K562 (cell line): ENCODE measurements at regions not wholly inside any gene's neighbourhood (a gene's known extent, or its start where the extent isn't known, plus 50 kb on each side); places are given as distances from the start of the nearest gene placed in this dataset.

ENCODE experiments used
- ATAC-seq: fragments of 200-7000 bp; cut with Tn5 transposase; 3 replicates; pipeline ENCODE4 v1.9.1; 2020; ENCODE audit warnings: moderate library complexity
- BruUV-seq: library from RNA; stranded (reverse); fragments of 400-500 nt; replicated peaks from 2 replicates; lab custom pipeline; 2021; lab: Mats Ljungman, UMichigan
- CTCF ChIA-PET: fragments of 300-600 bp; formaldehyde crosslinking; extraction: SDS; loops from one replicate; lab custom pipeline; 2021; ENCODE audit warnings: low intra/inter-chr PET ratio; lab: Yijun Ruan, JAX
- POLR2A ChIA-PET: fragments of 300-600, 350-650 bp; sonication (Branson Sonifier 250); formaldehyde crosslinking; extraction: SDS; loops from one replicate; lab custom pipeline; 2021; ENCODE audit warnings: antibody characterized with exemption, inconsistent platforms; lab: Yijun Ruan, JAX
- DNase-seq, 4 experiments: peaks; one replicate each; pipeline versions ENCODE4 v3.0.0 to v3.0.0-alpha.2; 2011 to 2018; ENCODE audit warnings: low spot score in 3 of 4, mixed read lengths in 3 of 4; ENCODE audit errors: extremely low read depth in 1 of 4
- FAIRE-seq: peaks from 2 replicates; lab custom pipeline; 2011; peaks lifted over from hg19 to GRCh38; lab: Jason Lieb, UNC
- H2AFZ ChIP-seq: 2 replicates; pipeline ENCODE4 v1.6.0; 2011; ENCODE audit warnings: low read depth, low read length, control low read depth, inconsistent platforms
- H3K27ac ChIP-seq: fragments of 200-600 bp; 3 replicates; pipeline ENCODE4 v1.8.0; 2011; ENCODE audit warnings: low read depth, mild to moderate bottlenecking, control low read depth, inconsistent platforms, low read length, moderate library complexity, mixed read lengths; ENCODE audit errors: extremely low read depth
- H3K27me3 ChIP-seq, 2 experiments: fragments of 300-600 bp in 1 of 2; 2 replicates in 1 of 2; 3 replicates in 1 of 2; pipeline versions ENCODE4 v1.6.0 to v1.8.0; 2011; ENCODE audit warnings: inconsistent platforms in 2 of 2, low read length in 2 of 2, mild to moderate bottlenecking in 1 of 2, mixed read lengths in 1 of 2, moderate library complexity in 1 of 2; ENCODE audit not compliant: control insufficient read depth in 2 of 2, insufficient read depth in 2 of 2
- H3K36me3 ChIP-seq: fragments of 300-600 bp; 3 replicates; pipeline ENCODE4 v1.8.0; 2011; ENCODE audit warnings: mild to moderate bottlenecking, low read length, inconsistent platforms; ENCODE audit not compliant: control insufficient read depth, insufficient read depth
- H3K4me1 ChIP-seq, 2 experiments: fragments of 200-600 bp in 1 of 2; replicated peaks in 1 of 2; 2 replicates in 1 of 2; 3 replicates in 1 of 2; pipeline versions ENCODE4 v1.5.1 to v1.8.0; 2011; ENCODE audit warnings: inconsistent platforms in 2 of 2, low read length in 2 of 2, mild to moderate bottlenecking in 1 of 2, mixed read lengths in 1 of 2, moderate library complexity in 1 of 2; ENCODE audit not compliant: control insufficient read depth in 2 of 2, insufficient read depth in 2 of 2
- H3K4me2 ChIP-seq: 2 replicates; pipeline ENCODE4 v1.6.1; 2011; ENCODE audit warnings: low read length, control low read depth, inconsistent platforms, mixed read lengths; ENCODE audit not compliant: insufficient read depth
- H3K4me3 ChIP-seq: fragments of 200-600 bp; sonication (generic), shearing (Covaris generic); 2 replicates; pipeline ENCODE4 v1.5.1; 2016; ENCODE audit warnings: control low read depth, inconsistent platforms
- H3K79me2 ChIP-seq: fragments of 200-600 bp; 3 replicates; pipeline ENCODE4 v1.8.0; 2011; ENCODE audit warnings: low read length, inconsistent platforms; ENCODE audit not compliant: control insufficient read depth, insufficient read depth
- H3K9ac ChIP-seq, 2 experiments: 2 replicates each; pipeline versions ENCODE4 v1.6.0 to v1.6.1; 2011; ENCODE audit warnings: low read depth in 2 of 2, low read length in 2 of 2, control low read depth in 1 of 2, inconsistent platforms in 1 of 2, mild to moderate bottlenecking in 1 of 2, mixed read lengths in 1 of 2; ENCODE audit not compliant: insufficient read depth in 1 of 2
- H3K9me1 ChIP-seq: one replicate; pipeline ENCODE4 v1.6.0; 2011; ENCODE audit warnings: inconsistent platforms, mild to moderate bottlenecking, low read length, moderate library complexity; ENCODE audit not compliant: control insufficient read depth, insufficient read depth
- H3K9me3 ChIP-seq: replicated peaks from 2 replicates; pipeline ENCODE4 v1.5.1; 2011; ENCODE audit warnings: low read depth, low read length, inconsistent platforms; ENCODE audit not compliant: control insufficient read depth, insufficient read depth
- H4K20me1 ChIP-seq: replicated peaks from 2 replicates; pipeline ENCODE4 v1.6.1; 2011; ENCODE audit warnings: low read length, inconsistent platforms, mixed read lengths; ENCODE audit not compliant: control insufficient read depth, insufficient read depth
- ATF1 ChIP-seq, 2 experiments: fragments of 450-650 bp in 1 of 2; IDR thresholded peaks; 2 replicates each; pipeline ENCODE4 v1.6.1; 2016; ENCODE audit warnings: missing compliant biosample characterization in 1 of 2, missing genetic modification characterization in 1 of 2
- C11orf30 ChIP-seq: fragments of 450-650 bp; IDR thresholded peaks from 2 replicates; pipeline ENCODE4 v1.6.1; 2016; ENCODE audit warnings: low read depth, mild to moderate bottlenecking
- ELF2 ChIP-seq: fragments of 250-450 bp; sonication (Bioruptor Pico); IDR thresholded peaks from 2 replicates; pipeline ENCODE4 v1.5.0; 2021; ENCODE audit warnings: mild to moderate bottlenecking
- FOSL1 ChIP-seq: fragments of 200-800 bp; sonication (Bioruptor generic); conservative IDR thresholded peaks from 2 replicates; pipeline ENCODE4 v1.6.1; 2016; ENCODE audit warnings: missing genetic modification characterization, missing compliant biosample characterization
- FOXA3 ChIP-seq, 2 experiments: fragments of 450-650 bp in 1 of 2; sonication (generic) in 1 of 2; formaldehyde crosslinking; IDR thresholded peaks in 1 of 2; conservative IDR thresholded peaks in 1 of 2; 2 replicates each; pipeline versions ENCODE4 v1.4.0 to v1.8.0; 2020 to 2022; ENCODE audit warnings: mild to moderate bottlenecking in 2 of 2, missing genetic modification reagents in 1 of 2
- ILF3 ChIP-seq: fragments of 450-650 bp; IDR thresholded peaks from 2 replicates; pipeline ENCODE4 v1.6.1; 2018; ENCODE audit warnings: antibody characterized with exemption, mild to moderate bottlenecking, moderate library complexity, borderline replicate concordance
- KDM1A ChIP-seq, 2 experiments: fragments of 450-650 bp; IDR thresholded peaks; 2 replicates each; pipeline ENCODE4 v1.6.1; 2016; ENCODE audit warnings: mild to moderate bottlenecking in 2 of 2
- KLF16 ChIP-seq: IDR thresholded peaks from 2 replicates; pipeline ENCODE4 v1.6.1; 2016; ENCODE audit warnings: antibody characterized with exemption
- MAFK ChIP-seq: IDR thresholded peaks from 2 replicates; pipeline ENCODE4 v1.6.1; 2011; ENCODE audit warnings: low read length, improper control_type of control experiment
- NFE2 ChIP-seq: IDR thresholded peaks from 2 replicates; pipeline ENCODE4 v1.6.1; 2014; ENCODE audit warnings: antibody characterized with exemption, low read depth
- NR2C2 ChIP-seq, 2 experiments: fragments of 200-800 bp in 1 of 2; sonication (Bioruptor generic) in 1 of 2; sonication (generic) in 1 of 2; formaldehyde crosslinking in 1 of 2; IDR thresholded peaks; 2 replicates each; pipeline versions ENCODE4 v1.6.1 to v1.8.0; 2016 to 2022; ENCODE audit warnings: mild to moderate bottlenecking in 1 of 2, missing compliant biosample characterization in 1 of 2, missing genetic modification characterization in 1 of 2, missing genetic modification reagents in 1 of 2
- NR4A1 ChIP-seq, 2 experiments: fragments of 250-450 bp in 1 of 2; fragments of 450-650 bp in 1 of 2; sonication (Bioruptor Pico) in 1 of 2; IDR thresholded peaks; 2 replicates each; pipeline versions ENCODE4 v1.4.0 to v1.6.1; 2016 to 2020; ENCODE audit warnings: mild to moderate bottlenecking in 2 of 2, missing compliant biosample characterization in 1 of 2, missing genetic modification characterization in 1 of 2, moderate library complexity in 1 of 2
- PHTF2 ChIP-seq: fragments of 250-450 bp; sonication (Bioruptor Pico); IDR thresholded peaks from 2 replicates; pipeline ENCODE4 v1.5.0; 2021; ENCODE audit warnings: mild to moderate bottlenecking
- ZNF134 ChIP-seq: fragments of 250-450 bp; sonication (Bioruptor Pico); conservative IDR thresholded peaks from 2 replicates; pipeline ENCODE4 v1.4.0; 2020
- ZNF263 ChIP-seq: sonication (generic); formaldehyde crosslinking; IDR thresholded peaks from 2 replicates; pipeline ENCODE4 v1.8.0; 2022; ENCODE audit warnings: mild to moderate bottlenecking, missing genetic modification reagents, borderline replicate concordance
- ZNF316 ChIP-seq: fragments of 450-650 bp; IDR thresholded peaks from 2 replicates; pipeline ENCODE4 v1.6.1; 2016
- ZNF384 ChIP-seq: IDR thresholded peaks from 2 replicates; pipeline ENCODE4 v1.6.1; 2012; ENCODE audit warnings: low read depth, low read length, improper control_type of control experiment
- ZNF76 ChIP-seq: fragments of 250-450 bp; sonication (Bioruptor Pico); IDR thresholded peaks from 2 replicates; pipeline ENCODE4 v1.4.0; 2020; ENCODE audit warnings: mild to moderate bottlenecking, moderate library complexity, borderline replicate concordance
- WGBS: fragments of 100-300 bp; shearing (Covaris generic); methylation state at CpG from one replicate; pipeline ENCODE4 v1.1.6; 2016; ENCODE audit warnings: low coverage, mixed read lengths; ENCODE audit not compliant: insufficient coverage; ENCODE audit errors: missing lambda C conversion rate; 5-methylcytosine and 5-hydroxymethylcytosine counted together
- in situ Hi-C: fragments of 300-500 bp; cut with MboI; formaldehyde crosslinking; loops from 4 replicates; pipeline ENCODE4 v1.15.0; 2018; ENCODE audit warnings: inconsistent platforms, mixed read lengths
- intact Hi-C: fragments of 100-400 bp; cut with micrococcal nuclease; formaldehyde crosslinking; loops from 2 replicates; pipeline ENCODE4 v1.14.2; 2022
- TF ChIP-seq, protein P1 (sequence below), 2 experiments: fragments of 450-650 bp in 1 of 2; sonication (generic) in 1 of 2; formaldehyde crosslinking; conservative IDR thresholded peaks; 2 replicates each; pipeline versions ENCODE4 v1.4.0 to v1.8.1; 2020 to 2022; ENCODE audit warnings: mild to moderate bottlenecking in 1 of 2, missing genetic modification reagents in 1 of 2
- TF ChIP-seq, protein P2 (sequence below), 2 experiments: fragments of 450-650 bp in 1 of 2; sonication (generic) in 1 of 2; formaldehyde crosslinking in 1 of 2; IDR thresholded peaks in 1 of 2; conservative IDR thresholded peaks in 1 of 2; 2 replicates each; pipeline versions ENCODE4 v1.6.1 to v1.8.1; 2016 to 2023; ENCODE audit warnings: mild to moderate bottlenecking in 2 of 2, moderate library complexity in 2 of 2, inconsistent platforms in 1 of 2, missing genetic modification reagents in 1 of 2

DNA sequence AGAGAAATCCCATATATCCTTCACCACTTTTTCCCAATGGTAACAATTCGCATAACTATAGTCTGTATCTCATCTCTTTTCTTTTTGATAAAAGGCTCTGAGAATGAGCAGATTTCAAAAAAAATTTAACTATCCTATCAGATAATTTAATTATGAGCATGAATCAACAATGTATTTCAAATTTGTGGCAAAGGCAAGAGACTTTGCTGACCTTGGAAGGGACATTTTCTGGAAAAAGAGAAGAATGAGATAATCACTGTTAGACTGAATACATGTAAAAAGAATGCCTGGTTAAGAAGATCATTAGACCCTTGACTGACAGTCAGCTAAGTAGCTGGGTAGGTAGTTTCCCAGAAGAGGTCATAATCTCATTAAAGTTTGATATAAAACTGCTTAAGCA is 428.4 kb upstream of the XYLT1 start (continued):
- TF ChIP-seq KDM1A (IDR thresholded peaks at IDR 0.05): no peak
- TF ChIP-seq ATF1 (CRISPR knock-in tag; IDR thresholded peaks at IDR 0.05): no peak
- no peak for TF ChIP-seq ATF1 (tag; IDR thresholded peaks at IDR 0.05)
- TF ChIP-seq C11orf30: no peak
- no peak for TF ChIP-seq PHTF2 (CRISPR knock-in tag)
- no peak for TF ChIP-seq ZNF263 (CRISPR knock-in tag)
- TF ChIP-seq, all 486 proteins: peak for 0

DNA sequence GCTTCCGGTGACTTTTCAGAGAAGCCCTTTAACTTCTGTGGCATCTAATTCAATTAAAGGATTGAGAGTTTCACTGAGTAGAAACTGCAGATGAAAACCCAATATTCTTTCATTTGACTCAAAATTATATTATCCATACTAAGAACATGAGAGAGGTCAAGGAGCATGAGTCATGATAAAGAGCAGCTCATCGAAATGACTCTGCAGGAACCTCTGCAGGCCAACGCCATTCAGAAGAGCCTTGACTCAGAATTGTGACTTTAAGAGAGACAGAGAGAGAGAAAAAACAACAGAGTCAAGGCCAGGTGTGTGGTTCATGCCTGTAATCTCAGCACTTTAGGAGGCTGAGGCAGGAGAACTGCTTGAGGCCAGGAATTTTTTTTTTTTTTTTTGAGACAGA is 417.2 kb upstream of the XYLT1 start:
- ChIA-PET POLR2A (no interaction called here), CTCF (no interaction called here)
- Histone ChIP-seq H3K4me1 (no peaks in the 10 kb centered on the region), H3K9me3 (no peaks in the 10 kb centered on the region), H3K9me1 (no peaks in the 10 kb centered on the region), H3K4me2 (no peak overlapping the region), H4K20me1 (no peaks in the 10 kb centered on the region), H2AFZ (no peak overlapping the region), H3K27me3 (no peaks in the 10 kb centered on the region), H3K4me3 (no peak overlapping the region), H3K9ac (no peak overlapping the region), H3K79me2 (no peaks in the 10 kb centered on the region), H3K36me3 (no peaks in the 10 kb centered on the region), H3K27ac (no peak overlapping the region)
- peak in 3 of 4 experiments; percentile 6 to 14 (median 8) for DNase-seq
- intact Hi-C loops (no loop called here), in situ Hi-C loops (no loop called here)
- 7% methylated on average over 3 of the region's 3 CpGs for WGBS
- ATAC-seq: no peak
- FAIRE-seq: no peak
- no TSS peak for BruUV-seq
- TF ChIP-seq ELF2 (no peak), NR4A1 (CRISPR knock-in tag; IDR thresholded peaks at IDR 0.05) (no peak), NR4A1 (tag; IDR thresholded peaks at IDR 0.05) (no peak), NR2C2 (CRISPR knock-in tag; IDR thresholded peaks at IDR 0.05) (no peak), NR2C2 (tag; IDR thresholded peaks at IDR 0.05) (0 out of 2 replicates have a peak, but pooled peaks have one; percentile 14), ILF3 (no peak), C11orf30 (peak; percentile 54), NFE2 (peak; percentile 65), ZNF384 (0 out of 2 replicates have a peak, but pooled peaks have one; percentile 14), FOXA3 (CRISPR knock-in tag; conservative IDR thresholded peaks at IDR 0.05 in 1 of 2, IDR thresholded peaks at IDR 0.05 in 1 of 2) (no peak), KLF16 (no peak), ZNF316 (peak; percentile 29; the same call in 1 of the 2 replicates), ZNF134 (no peak), MAFK (peak; percentile 42; the same call in 1 of the 2 replicates), FOSL1 (tag) (peak; percentile 20; the same call in 1 of the 2 replicates), ZNF76 (CRISPR knock-in tag) (no peak)
- TF ChIP-seq, protein P1, sequence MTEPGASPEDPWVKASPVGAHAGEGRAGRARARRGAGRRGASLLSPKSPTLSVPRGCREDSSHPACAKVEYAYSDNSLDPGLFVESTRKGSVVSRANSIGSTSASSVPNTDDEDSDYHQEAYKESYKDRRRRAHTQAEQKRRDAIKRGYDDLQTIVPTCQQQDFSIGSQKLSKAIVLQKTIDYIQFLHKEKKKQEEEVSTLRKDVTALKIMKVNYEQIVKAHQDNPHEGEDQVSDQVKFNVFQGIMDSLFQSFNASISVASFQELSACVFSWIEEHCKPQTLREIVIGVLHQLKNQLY (CRISPR knock-in tag; conservative IDR thresholded peaks at IDR 0.05): no peak
- TF ChIP-seq, protein P2, sequence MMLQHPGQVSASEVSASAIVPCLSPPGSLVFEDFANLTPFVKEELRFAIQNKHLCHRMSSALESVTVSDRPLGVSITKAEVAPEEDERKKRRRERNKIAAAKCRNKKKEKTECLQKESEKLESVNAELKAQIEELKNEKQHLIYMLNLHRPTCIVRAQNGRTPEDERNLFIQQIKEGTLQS (IDR thresholded peaks at IDR 0.05): peak; percentile 42
- TF ChIP-seq, protein P2 (CRISPR knock-in tag; conservative IDR thresholded peaks at IDR 0.05): no peak
